ENCODE measurements at regions not wholly inside any gene's neighbourhood (a gene's known extent, or its start where the extent isn't known, plus 50 kb on each side); places are given as distances from the start of the nearest gene placed in this dataset.

- no peak overlapping the region for H3K4me3 ChIP-seq (ENCODE audit: low read depth, low read length, poor library complexity, severe bottlenecking)
- H4K20me1 ChIP-seq (ENCODE audit: insufficient read depth, low read length): no peaks in the 10 kb centered on the region
- ChIA-PET CTCF (ENCODE audit: unreplicated experiment) (no interaction called here), POLR2A (interaction anchor here (1.1 kb wide), 1 partner anchor 10 kb away, joined by 3 read pairs; no protein-coding TSS in a partner anchor)
- H3K4me2 ChIP-seq (ENCODE audit: low read length): no peak overlapping the region
- no peak overlapping the region for H3K27ac ChIP-seq (ENCODE audit: low read depth, low read length, poor library complexity, severe bottlenecking)
- BruUV-seq (replicated peaks): no TSS peak
- no peak for DNase-seq (ENCODE audit: low spot score)
- intact Hi-C loops (cut with micrococcal nuclease; ENCODE audit: unreplicated experiment): no loop called here
- H2AFZ ChIP-seq (ENCODE audit: low read length): no peak overlapping the region
- H3K9me3 ChIP-seq (ENCODE audit: low read length): no peaks in the 10 kb centered on the region; the same call in 1 of the 2 replicates
- H3K36me3 ChIP-seq (ENCODE audit: insufficient read depth, low read length): no peaks in the 10 kb centered on the region
- H3K9me2 ChIP-seq (ENCODE audit: insufficient read depth, low read length): no peaks in the 10 kb centered on the region
- no peaks in the 10 kb centered on the region for H3K79me2 ChIP-seq (ENCODE audit: insufficient read depth, low read depth, low read length)
- no peaks in the 10 kb centered on the region for H3K4me1 ChIP-seq (ENCODE audit: insufficient read depth, low read length, poor library complexity, severe bottlenecking)
- TF ChIP-seq CTCF (conservative IDR thresholded peaks at IDR 0.05; ENCODE audit: low read length): no peak
- no peak for TF ChIP-seq EZH2phosphoT487 (IDR thresholded peaks at IDR 0.05; ENCODE audit: borderline replicate concordance, low read depth, low read length)
Measured at GRCh38 chr13:85653681-85654080, 145.5 kb downstream of the SLITRK6 start.

GRCh38 chr13:85652491-85652890, 146.7 kb downstream of the SLITRK6 start:
- BruUV-seq (replicated peaks): no TSS peak
- no peak overlapping the region for H3K4me3 ChIP-seq (ENCODE audit: low read depth, low read length, poor library complexity, severe bottlenecking)
- intact Hi-C loops (cut with micrococcal nuclease; ENCODE audit: unreplicated experiment): no loop called here
- H2AFZ ChIP-seq (ENCODE audit: low read length): no peak overlapping the region
- ChIA-PET POLR2A (interaction anchor here (0.7 to 0.9 kb wide), 2 partner anchors 14 to 52 kb away, joined by 3 read pairs; no protein-coding TSS in a partner anchor), CTCF (ENCODE audit: unreplicated experiment) (no interaction called here)
- H3K27ac ChIP-seq (ENCODE audit: low read depth, low read length, poor library complexity, severe bottlenecking): no peak overlapping the region
- H3K36me3 ChIP-seq (ENCODE audit: insufficient read depth, low read length): no peaks in the 10 kb centered on the region
- H3K9me2 ChIP-seq (ENCODE audit: insufficient read depth, low read length): no peaks in the 10 kb centered on the region
- H3K79me2 ChIP-seq (ENCODE audit: insufficient read depth, low read depth, low read length): no peaks in the 10 kb centered on the region
- DNase-seq (ENCODE audit: low spot score): no peak
- H4K20me1 ChIP-seq (ENCODE audit: insufficient read depth, low read length): no peaks in the 10 kb centered on the region
- H3K9me3 ChIP-seq (ENCODE audit: low read length): no peaks in the 10 kb centered on the region; the same call in 1 of the 2 replicates
- no peaks in the 10 kb centered on the region for H3K4me1 ChIP-seq (ENCODE audit: insufficient read depth, low read length, poor library complexity, severe bottlenecking)
- no peak overlapping the region for H3K4me2 ChIP-seq (ENCODE audit: low read length)
- no peak for TF ChIP-seq CTCF (conservative IDR thresholded peaks at IDR 0.05; ENCODE audit: low read length)
- no peak for TF ChIP-seq EZH2phosphoT487 (IDR thresholded peaks at IDR 0.05; ENCODE audit: borderline replicate concordance, low read depth, low read length)

GRCh38 chr13:85651440-85651839, 147.8 kb downstream of the SLITRK6 start:
- BruUV-seq (replicated peaks): no TSS peak
- DNase-seq (ENCODE audit: low spot score): no peak
- no peak overlapping the region for H3K4me2 ChIP-seq (ENCODE audit: low read length)
- H3K4me1 ChIP-seq (ENCODE audit: insufficient read depth, low read length, poor library complexity, severe bottlenecking): no peaks in the 10 kb centered on the region
- H3K9me2 ChIP-seq (ENCODE audit: insufficient read depth, low read length): no peaks in the 10 kb centered on the region
- no peaks in the 10 kb centered on the region for H3K36me3 ChIP-seq (ENCODE audit: insufficient read depth, low read length)
- ChIA-PET POLR2A (interaction anchor here (0.7 kb wide), 1 partner anchor 19 kb away, joined by 3 read pairs; no protein-coding TSS in a partner anchor), CTCF (ENCODE audit: unreplicated experiment) (interaction anchor here (0.5 kb wide), 1 partner anchor 10 kb away, joined by 3 read pairs; no protein-coding TSS in a partner anchor)
- H4K20me1 ChIP-seq (ENCODE audit: insufficient read depth, low read length): no peaks in the 10 kb centered on the region
- H3K27ac ChIP-seq (ENCODE audit: low read depth, low read length, poor library complexity, severe bottlenecking): no peak overlapping the region
- TF ChIP-seq EZH2phosphoT487 (IDR thresholded peaks at IDR 0.05; ENCODE audit: borderline replicate concordance, low read depth, low read length): no peak
- no peak for TF ChIP-seq CTCF (conservative IDR thresholded peaks at IDR 0.05; ENCODE audit: low read length)
- intact Hi-C loops (cut with micrococcal nuclease; ENCODE audit: unreplicated experiment): no loop called here
- no peaks in the 10 kb centered on the region for H3K79me2 ChIP-seq (ENCODE audit: insufficient read depth, low read depth, low read length)
- H2AFZ ChIP-seq (ENCODE audit: low read length): no peak overlapping the region
- no peaks in the 10 kb centered on the region; the same call in 1 of the 2 replicates for H3K9me3 ChIP-seq (ENCODE audit: low read length)
- H3K4me3 ChIP-seq (ENCODE audit: low read depth, low read length, poor library complexity, severe bottlenecking): no peak overlapping the region
